ENCODE measurements at regions not wholly inside any gene's neighbourhood (a gene's known extent, or its start where the extent isn't known, plus 50 kb on each side); places are given as distances from the start of the nearest gene placed in this dataset.

GRCh38 chr15:62976301-62976881 is 66.2 kb upstream of the TPM1 start:
- peak; percentile 68 for DNase-seq (ENCODE audit: low read depth)

GRCh38 chr15:62977952-62978811 is 64.4 kb upstream of the TPM1 start:
- DNase-seq (ENCODE audit: low read depth): peak; percentile 72

GRCh38 chr15:62979252-62979651 is 63.3 kb upstream of the TPM1 start:
- DNase-seq (ENCODE audit: low read depth): peak; percentile 25

- DNase-seq (ENCODE audit: low read depth): no peak
These were observed 61.5 kb upstream of the TPM1 start for GRCh38 chr15:62981071-62981470.

- no peak for DNase-seq (ENCODE audit: low read depth)
These were observed 58.6 kb upstream of the TPM1 start for GRCh38 chr15:62983956-62984355.

GRCh38 chr15:62985768-62986167 is 56.8 kb upstream of the TPM1 start:
- peak; percentile 92 for DNase-seq (ENCODE audit: low read depth)

- no peak for DNase-seq (ENCODE audit: low read depth)
These were observed 55.6 kb upstream of the TPM1 start for GRCh38 chr15:62986948-62987347.

GRCh38 chr15:62988701-62989100 is 53.8 kb upstream of the TPM1 start:
- no peak for DNase-seq (ENCODE audit: low read depth)

- peak; percentile 69 for DNase-seq (ENCODE audit: low read depth)
These were observed 53.0 kb upstream of the TPM1 start for GRCh38 chr15:62989366-62990055.

- DNase-seq (ENCODE audit: low read depth): no peak
These were observed 50.8 kb upstream of the TPM1 start for GRCh38 chr15:62991698-62992097.

GRCh38 chr15:62992302-62992701 is 50.2 kb upstream of the TPM1 start:
- DNase-seq (ENCODE audit: low read depth): no peak
